Fibroblast of lung (primary cell): ENCODE measurements at regions not wholly inside any gene's neighbourhood (a gene's known extent, or its start where the extent isn't known, plus 50 kb on each side); places are given as distances from the start of the nearest gene placed in this dataset.

ENCODE experiments used
- DNase-seq, 2 donors: peaks; one replicate each; pipeline versions ENCODE4 v3.0.0 to v3.0.0-alpha.2; 2010; ENCODE audit warnings: low read depth in 2 of 2
- H2AFZ ChIP-seq: 2 replicates; pipeline ENCODE4 v1.5.1; 2012; ENCODE audit warnings: low read length, control low read depth, inconsistent platforms
- H3K27ac ChIP-seq: 2 replicates; pipeline ENCODE4 v1.5.1; 2011; ENCODE audit warnings: low read length, control low read depth; ENCODE audit not compliant: insufficient read depth
- H3K27me3 ChIP-seq: 2 replicates; pipeline ENCODE4 v1.5.1; 2011; ENCODE audit warnings: mild to moderate bottlenecking, low read length; ENCODE audit not compliant: control insufficient read depth, insufficient read depth
- H3K36me3 ChIP-seq: 2 replicates; pipeline ENCODE4 v1.5.1; 2011; ENCODE audit warnings: low read length; ENCODE audit not compliant: control insufficient read depth, insufficient read depth
- H3K4me1 ChIP-seq: 2 replicates; pipeline ENCODE4 v1.5.1; 2011; ENCODE audit warnings: low read length; ENCODE audit not compliant: control insufficient read depth, insufficient read depth; ENCODE audit errors: extremely low read depth
- H3K4me2 ChIP-seq: 2 replicates; pipeline ENCODE4 v1.5.1; 2011; ENCODE audit warnings: low read length, control low read depth; ENCODE audit not compliant: insufficient read depth; ENCODE audit errors: extremely low read depth
- H3K4me3 ChIP-seq, 4 experiments: fragments of 200-600 bp in 1 of 4; sonication (generic) in 1 of 4; replicated peaks in 1 of 4; 2 replicates each; pipeline ENCODE4 v1.5.1; 2011 to 2016; ENCODE audit warnings: low read length in 4 of 4, low read depth in 3 of 4, mild to moderate bottlenecking in 3 of 4, control low read depth in 2 of 4, inconsistent platforms in 1 of 4, mixed read lengths in 1 of 4; ENCODE audit not compliant: insufficient read depth in 1 of 4; ENCODE audit errors: control extremely low read depth in 1 of 4
- H3K79me2 ChIP-seq: 2 replicates; pipeline ENCODE4 v1.5.1; 2012; ENCODE audit warnings: mild to moderate bottlenecking, low read length, inconsistent platforms; ENCODE audit not compliant: control insufficient read depth, insufficient read depth
- H3K9ac ChIP-seq: 2 replicates; pipeline ENCODE4 v1.5.1; 2011; ENCODE audit warnings: mild to moderate bottlenecking, low read length, control low read depth; ENCODE audit not compliant: insufficient read depth
- H3K9me3 ChIP-seq: 2 replicates; pipeline ENCODE4 v1.5.1; 2012; ENCODE audit warnings: low read depth, low read length; ENCODE audit not compliant: control insufficient read depth, insufficient read depth
- H4K20me1 ChIP-seq: 2 replicates; pipeline ENCODE4 v1.5.1; 2011; ENCODE audit warnings: low read length; ENCODE audit not compliant: control insufficient read depth, insufficient read depth; ENCODE audit errors: extremely low read depth
- CTCF ChIP-seq, 2 donors: IDR thresholded peaks in 1 of 2; conservative IDR thresholded peaks in 1 of 2; 1 replicate in 1 of 2; 2 replicates in 1 of 2; pipeline ENCODE4 v1.5.1; 2011 to 2012; ENCODE audit warnings: low read length in 2 of 2, control low read depth in 1 of 2, inconsistent platforms in 1 of 2, low read depth in 1 of 2, mild to moderate bottlenecking in 1 of 2
- EZH2 ChIP-seq: IDR thresholded peaks from 2 replicates; pipeline ENCODE4 v1.5.1; 2012; ENCODE audit warnings: low read length, control low read depth, mild to moderate bottlenecking; ENCODE audit errors: missing control alignments

GRCh38 chr16:48444574-48444973 is 59.4 kb upstream of the SIAH1 start:
- no peaks in the 10 kb centered on the region for H3K27me3 ChIP-seq
- H3K4me1 ChIP-seq = peaks cover 8% of the 10 kb centered on the region
- no peaks in the 10 kb centered on the region for H4K20me1 ChIP-seq
- H3K36me3 ChIP-seq = no peaks in the 10 kb centered on the region
- H3K9ac ChIP-seq = peak overlapping the region; percentile 44
- DNase-seq = peak; percentile 92 to 93
- no peak for TF ChIP-seq CTCF (conservative IDR thresholded peaks at IDR 0.05 in 1 of 2, IDR thresholded peaks at IDR 0.05 in 1 of 2; ENCODE audit: low read depth in 1 of 2, low read length in 2 of 2)
- no peak for TF ChIP-seq EZH2
- H3K79me2 ChIP-seq = no peaks in the 10 kb centered on the region
- peak overlapping the region; percentile 92 for H3K27ac ChIP-seq
- H3K4me3 ChIP-seq = peak overlapping the region in 3 of 4 experiments; percentile 3 to 24 (median 12)
- peak overlapping the region; percentile 79 for H3K4me2 ChIP-seq
- H3K9me3 ChIP-seq = no peaks in the 10 kb centered on the region
- H2AFZ ChIP-seq = peak overlapping the region; percentile 79

GRCh38 chr16:48442379-48442778 is 57.2 kb upstream of the SIAH1 start:
- no peak for DNase-seq
- no peak overlapping the region for H3K27ac ChIP-seq
- TF ChIP-seq EZH2 = no peak
- no peak for TF ChIP-seq CTCF (conservative IDR thresholded peaks at IDR 0.05 in 1 of 2, IDR thresholded peaks at IDR 0.05 in 1 of 2; ENCODE audit: low read depth in 1 of 2, low read length in 2 of 2)
- no peaks in the 10 kb centered on the region for H3K27me3 ChIP-seq
- no peak overlapping the region for H3K4me2 ChIP-seq
- no peaks in the 10 kb centered on the region for H3K9me3 ChIP-seq
- no peaks in the 10 kb centered on the region for H4K20me1 ChIP-seq
- no peak overlapping the region for H2AFZ ChIP-seq
- no peaks in the 10 kb centered on the region for H3K79me2 ChIP-seq
- H3K4me1 ChIP-seq = peaks cover 8% of the 10 kb centered on the region
- H3K9ac ChIP-seq = no peak overlapping the region
- no peaks in the 10 kb centered on the region for H3K36me3 ChIP-seq
- H3K4me3 ChIP-seq = no peak overlapping the region

- no peaks in the 10 kb centered on the region for H4K20me1 ChIP-seq
- TF ChIP-seq EZH2 = no peak
- TF ChIP-seq CTCF (conservative IDR thresholded peaks at IDR 0.05 in 1 of 2, IDR thresholded peaks at IDR 0.05 in 1 of 2; ENCODE audit: low read depth in 1 of 2, low read length in 2 of 2) = no peak
Observed at GRCh38 chr16:48441863-48442279, 56.7 kb upstream of the SIAH1 start.

More at GRCh38 chr16:48441863-48442279, 56.7 kb upstream of the SIAH1 start:
- H2AFZ ChIP-seq = no peak overlapping the region
- no peaks in the 10 kb centered on the region for H3K36me3 ChIP-seq
- peaks cover 3% of the 10 kb centered on the region for H3K27me3 ChIP-seq
- no peak overlapping the region for H3K27ac ChIP-seq
- no peak overlapping the region for H3K9ac ChIP-seq
- DNase-seq = no peak
- H3K79me2 ChIP-seq = no peaks in the 10 kb centered on the region
- H3K4me3 ChIP-seq = no peak overlapping the region
- no peak overlapping the region for H3K4me2 ChIP-seq
- H3K4me1 ChIP-seq = peaks cover 8% of the 10 kb centered on the region
- no peaks in the 10 kb centered on the region for H3K9me3 ChIP-seq
